Prostate gland (tissue), 2 donors: ENCODE measurements at regions not wholly inside any gene's neighbourhood (a gene's known extent, or its start where the extent isn't known, plus 50 kb on each side); places are given as distances from the start of the nearest gene placed in this dataset.
"Not testable (repeated sequence)": the region's sequence is repeated elsewhere in the genome, so short reads cannot be mapped to it uniquely, and the experiment has no call there.

Source experiments
- POLR2A ChIP-seq: fragments of 450-650 bp; IDR thresholded peaks from one replicate; pipeline ENCODE4 v1.6.1; 2016; ENCODE audit warnings: antibody characterized with exemption, mild to moderate bottlenecking
- POLR2AphosphoS5 ChIP-seq: sonication (generic); formaldehyde crosslinking; IDR thresholded peaks from one replicate; pipeline ENCODE4 v1.6.1; 2017; ENCODE audit warnings: antibody characterized with exemption
- TF ChIP-seq, protein P1 (sequence below), 4 experiments: fragments of 200-600 bp in 2 of 4; fragments of 450-650 bp in 2 of 4; sonication (generic) in 2 of 4; IDR thresholded peaks; 1 replicate in 3 of 4; 2 replicates in 1 of 4; pipeline ENCODE4 v1.5.1; 2016 to 2019; ENCODE audit warnings: antibody characterized with exemption in 4 of 4, mild to moderate bottlenecking in 2 of 4, moderate library complexity in 2 of 4

DNA sequence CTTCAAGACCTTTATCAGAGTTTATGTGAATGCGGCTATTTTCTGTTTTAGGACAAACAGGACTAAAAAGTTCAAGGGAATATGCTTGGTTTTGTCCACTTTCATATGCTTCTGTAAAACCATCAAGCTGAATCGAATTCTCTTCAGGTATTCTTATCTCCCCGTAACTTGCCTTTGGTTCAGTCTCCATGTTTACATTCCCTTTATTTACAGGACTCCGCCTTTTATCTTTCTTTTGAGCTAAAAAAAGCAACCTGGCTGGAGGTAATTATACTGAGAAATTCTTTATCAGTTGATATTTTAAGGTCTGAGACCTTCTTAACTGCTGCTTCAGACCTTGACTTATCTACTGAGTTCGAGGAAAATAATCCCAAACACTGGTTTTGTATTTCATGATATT lies 72.0 kb downstream of the SYT15 start:
- TF ChIP-seq, protein P1, sequence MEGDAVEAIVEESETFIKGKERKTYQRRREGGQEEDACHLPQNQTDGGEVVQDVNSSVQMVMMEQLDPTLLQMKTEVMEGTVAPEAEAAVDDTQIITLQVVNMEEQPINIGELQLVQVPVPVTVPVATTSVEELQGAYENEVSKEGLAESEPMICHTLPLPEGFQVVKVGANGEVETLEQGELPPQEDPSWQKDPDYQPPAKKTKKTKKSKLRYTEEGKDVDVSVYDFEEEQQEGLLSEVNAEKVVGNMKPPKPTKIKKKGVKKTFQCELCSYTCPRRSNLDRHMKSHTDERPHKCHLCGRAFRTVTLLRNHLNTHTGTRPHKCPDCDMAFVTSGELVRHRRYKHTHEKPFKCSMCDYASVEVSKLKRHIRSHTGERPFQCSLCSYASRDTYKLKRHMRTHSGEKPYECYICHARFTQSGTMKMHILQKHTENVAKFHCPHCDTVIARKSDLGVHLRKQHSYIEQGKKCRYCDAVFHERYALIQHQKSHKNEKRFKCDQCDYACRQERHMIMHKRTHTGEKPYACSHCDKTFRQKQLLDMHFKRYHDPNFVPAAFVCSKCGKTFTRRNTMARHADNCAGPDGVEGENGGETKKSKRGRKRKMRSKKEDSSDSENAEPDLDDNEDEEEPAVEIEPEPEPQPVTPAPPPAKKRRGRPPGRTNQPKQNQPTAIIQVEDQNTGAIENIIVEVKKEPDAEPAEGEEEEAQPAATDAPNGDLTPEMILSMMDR (IDR thresholded peaks at IDR 0.05) = not testable (repeated sequence)
- not testable (repeated sequence) for TF ChIP-seq POLR2A, POLR2AphosphoS5
